ENCODE measurements at regions not wholly inside any gene's neighbourhood (a gene's known extent, or its start where the extent isn't known, plus 50 kb on each side); places are given as distances from the start of the nearest gene placed in this dataset.
"Not testable (repeated sequence)": the region's sequence is repeated elsewhere in the genome, so short reads cannot be mapped to it uniquely, and the experiment has no call there.

DNA sequence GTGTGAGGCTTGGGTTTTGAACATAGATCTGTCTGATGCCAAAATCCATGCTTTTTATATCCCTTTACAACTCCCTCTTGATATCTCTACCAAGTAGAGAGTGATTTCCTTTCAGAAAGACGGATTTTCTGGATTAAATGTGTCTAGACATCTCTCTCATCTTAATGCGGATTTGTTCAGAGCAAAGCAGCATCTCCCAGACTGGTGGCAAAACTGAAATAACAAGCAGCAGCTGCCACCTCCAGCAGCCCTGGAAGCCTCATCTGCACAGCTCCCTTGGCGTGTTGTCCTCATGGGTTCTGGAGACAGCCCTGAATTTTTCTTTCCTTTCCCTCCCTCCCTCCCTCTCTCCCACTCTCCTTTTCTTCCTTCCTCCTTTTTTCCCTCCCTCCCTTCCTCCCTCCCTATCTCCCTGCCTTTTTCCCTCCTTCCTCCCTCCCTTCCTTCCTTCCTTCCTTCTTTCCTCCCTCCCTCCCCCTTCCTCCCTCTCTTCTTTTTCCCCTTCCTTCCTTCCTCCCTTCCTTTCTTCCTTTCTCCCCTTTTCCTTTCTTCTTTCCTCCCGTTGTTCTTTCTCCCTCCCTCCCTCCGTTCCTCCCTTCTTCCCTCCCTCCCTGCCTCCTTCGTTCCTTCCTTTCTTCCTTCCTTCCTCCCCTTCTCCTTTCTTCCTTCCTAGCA, 639.9 kb downstream of the TYW1 start:
- DNase-seq = no peak
- intact Hi-C loops (cut with DNase I) = no loop called here

DNA sequence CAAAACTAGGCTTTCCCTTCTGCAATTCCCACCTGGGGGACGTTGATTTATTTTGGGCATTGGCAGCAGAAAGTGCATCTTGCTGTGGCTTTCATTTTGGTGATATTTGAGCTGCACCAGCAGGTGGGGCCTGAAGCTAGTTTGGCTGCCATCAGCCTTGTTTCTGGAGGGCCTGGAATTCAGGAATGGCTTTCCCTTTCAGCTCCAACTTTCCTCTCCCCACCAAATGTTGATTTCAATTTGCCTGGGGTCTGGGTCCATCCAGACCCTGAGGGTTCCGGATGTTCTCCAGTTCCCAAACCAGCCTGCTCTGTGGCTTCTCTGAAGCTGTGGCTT, 640.4 kb downstream of the TYW1 start:
- intact Hi-C loops (cut with DNase I) = no loop called here
- DNase-seq = peak in 5 of 42 donors; percentile 9 to 29 (median 12)

DNA sequence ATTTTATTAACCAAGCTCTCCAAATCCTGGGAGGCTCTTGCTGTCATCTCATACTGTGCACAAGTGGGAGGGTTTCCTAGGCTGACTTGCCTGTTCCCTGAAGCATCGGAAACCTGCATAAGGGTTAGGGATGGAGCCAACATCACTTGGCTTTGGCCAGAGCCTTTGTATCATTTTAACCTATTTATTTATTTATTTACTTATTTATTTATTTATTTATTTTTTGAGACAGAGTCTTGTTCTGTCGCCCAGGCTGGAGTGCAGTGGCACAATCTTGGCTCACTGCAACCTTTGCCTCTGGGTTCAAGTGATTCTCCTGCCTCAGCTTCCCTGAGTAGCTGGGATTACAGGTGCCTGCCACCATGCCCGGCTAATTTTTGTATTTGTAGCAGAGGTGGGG, 645.9 kb downstream of the TYW1 start:
- intact Hi-C loops (cut with DNase I); DNase-seq: not testable (repeated sequence)

DNA sequence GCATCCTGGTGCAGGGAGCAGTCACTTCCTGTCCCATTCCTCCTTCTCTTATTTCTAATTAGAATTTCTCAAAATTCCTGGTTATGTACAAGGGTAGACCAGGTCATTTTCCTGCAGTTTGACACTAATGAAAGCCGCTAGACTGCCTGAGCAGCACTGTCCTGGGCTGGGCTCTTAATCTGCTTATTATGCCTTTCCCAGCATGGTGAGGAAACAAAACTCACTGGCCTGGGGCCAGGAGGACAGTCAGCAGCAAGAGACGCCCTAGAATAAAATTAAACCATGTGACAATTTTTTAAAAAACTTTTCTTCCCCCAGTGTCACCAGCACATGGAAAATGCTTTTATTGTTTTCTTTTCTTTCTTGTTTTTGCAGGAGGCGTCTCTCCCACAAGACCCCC, 647.5 kb downstream of the TYW1 start:
- intact Hi-C loops (cut with DNase I) = no loop called here
- DNase-seq = no peak

DNA sequence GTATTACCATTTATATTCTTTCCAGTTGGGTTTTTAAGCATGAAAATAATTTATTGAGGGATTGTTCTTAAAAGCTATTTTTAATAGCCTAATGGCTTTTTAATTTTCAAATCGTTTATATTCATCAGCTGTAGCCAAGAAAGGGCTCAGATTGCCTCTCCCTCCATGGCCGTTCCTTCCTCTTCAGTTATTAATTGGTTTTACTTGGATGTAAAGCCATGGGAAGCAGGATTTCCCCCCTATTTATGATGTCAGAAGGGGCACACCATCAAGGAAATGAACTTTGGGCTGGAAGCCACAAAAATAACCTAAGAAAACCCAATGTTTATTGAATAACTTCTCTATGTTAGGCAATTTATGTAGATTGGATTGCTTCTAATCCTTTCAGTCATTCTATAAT, 656.3 kb downstream of the TYW1 start:
- intact Hi-C loops (cut with DNase I) = no loop called here

DNA sequence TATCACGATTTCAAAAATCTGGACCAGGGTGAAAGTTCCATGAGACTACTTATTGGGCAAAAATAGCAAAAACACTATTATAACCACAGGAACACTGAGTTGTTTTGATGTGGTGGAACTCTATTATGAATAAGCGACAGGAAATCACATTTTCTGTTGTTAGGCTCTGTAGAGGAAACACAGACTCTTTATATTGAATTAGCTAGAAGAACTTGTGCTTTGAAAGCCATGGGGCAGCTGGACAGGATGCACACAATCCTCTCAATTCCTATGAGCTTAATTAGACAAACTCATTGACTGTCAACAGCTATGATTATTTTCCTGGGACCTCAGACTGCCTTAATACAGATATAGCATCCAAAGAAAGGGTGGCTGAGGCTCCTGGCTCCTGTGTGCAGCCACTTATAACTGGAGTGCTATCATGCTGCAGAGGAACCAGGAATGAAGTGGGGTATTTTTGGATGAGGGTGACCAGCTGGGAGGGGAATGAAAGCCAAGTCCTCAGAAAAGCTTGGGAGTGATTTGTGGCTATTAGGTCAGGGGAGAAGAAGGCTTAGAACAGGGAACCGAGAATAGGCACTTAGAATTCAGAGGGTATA, 657.3 kb downstream of the TYW1 start:
- peak in 1 of 42 donors; percentile 36 for DNase-seq

More for the DNA sequence above, 656.3 kb downstream of the TYW1 start:
- DNase-seq = no peak

DNA sequence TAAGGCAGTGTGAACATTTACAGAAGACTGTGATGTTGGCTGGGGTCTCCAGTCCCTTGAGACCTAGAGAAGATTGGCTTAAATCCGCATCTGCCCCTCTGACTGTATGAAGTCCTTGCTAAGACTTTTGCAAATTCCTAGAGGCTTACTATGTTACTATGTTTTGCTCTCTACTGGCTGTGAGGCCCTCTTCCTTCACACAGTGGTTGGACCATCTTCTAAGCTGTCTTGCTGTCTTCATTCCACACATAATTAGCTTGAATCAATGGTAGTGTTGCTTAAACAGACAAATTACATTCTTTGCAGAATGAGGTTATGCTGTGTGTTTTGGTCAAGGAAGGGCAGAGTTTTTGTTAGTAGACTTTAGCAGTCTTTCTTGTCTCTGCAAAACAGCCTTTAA, 658.0 kb downstream of the TYW1 start:
- intact Hi-C loops (cut with DNase I) = no loop called here
- DNase-seq = no peak

More for the DNA sequence above, 657.3 kb downstream of the TYW1 start:
- intact Hi-C loops (cut with DNase I) = no loop called here

DNA sequence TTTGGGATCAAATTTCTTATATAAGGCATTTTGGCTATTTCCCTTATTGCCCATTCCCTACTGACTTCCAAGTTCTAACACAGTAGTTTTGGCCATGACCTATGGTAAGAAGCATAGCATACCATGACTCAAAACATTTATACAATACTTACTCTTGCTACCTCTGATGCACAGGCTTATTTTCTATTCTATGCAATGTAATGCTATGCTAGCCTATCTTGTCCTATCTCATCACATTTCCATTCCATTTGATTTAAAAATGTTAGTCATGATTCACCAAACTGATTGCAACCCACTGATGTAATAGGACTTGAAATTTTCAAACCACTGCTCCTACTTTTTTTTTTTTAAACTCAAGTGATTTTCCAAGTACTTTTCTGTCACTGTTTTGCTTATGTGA, 658.5 kb downstream of the TYW1 start:
- no peak for DNase-seq
- intact Hi-C loops (cut with DNase I) = no loop called here

DNA sequence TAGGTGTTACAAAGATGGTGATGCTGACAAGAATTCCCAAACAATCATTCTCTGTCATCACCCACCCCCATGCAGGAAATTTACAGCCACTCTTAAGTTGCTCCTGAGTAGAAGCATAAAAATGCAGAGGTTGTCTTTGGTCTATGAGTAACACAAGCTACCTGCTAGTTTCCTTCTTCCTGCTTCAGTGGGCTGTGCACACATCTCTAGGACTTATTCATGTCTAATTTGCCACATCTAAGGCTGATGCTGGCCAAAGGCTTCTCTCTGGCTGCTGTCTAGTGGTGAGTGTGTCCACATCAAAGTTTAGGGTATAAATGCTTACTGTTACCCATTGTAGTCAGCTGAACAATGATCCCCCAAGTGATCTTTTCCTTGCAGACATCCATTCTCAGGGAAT, 662.5 kb downstream of the TYW1 start:
- peak in 1 of 42 donors; percentile 9 for DNase-seq

DNA sequence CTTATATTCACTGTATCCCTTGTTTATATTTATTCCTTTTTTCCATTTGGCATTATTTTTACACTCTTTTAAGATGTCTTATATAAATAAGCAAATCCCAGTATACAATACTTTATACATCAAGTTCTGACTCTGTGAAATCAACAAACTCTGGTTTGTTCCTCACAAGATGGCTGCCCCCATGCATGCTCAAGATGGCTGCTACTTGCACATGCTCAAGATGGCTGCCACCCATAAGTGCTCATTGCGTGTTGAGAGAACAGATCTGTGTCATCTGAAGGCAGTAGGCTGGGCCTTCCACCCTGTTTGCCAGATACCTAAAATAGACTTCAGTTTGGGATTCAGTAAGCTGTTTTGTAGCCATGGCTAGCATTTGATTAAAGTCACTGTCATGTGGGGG, 666.2 kb downstream of the TYW1 start:
- intact Hi-C loops (cut with DNase I) = no loop called here
- DNase-seq = peak in 2 of 42 donors; percentile 11 to 20

More for the DNA sequence above, 662.5 kb downstream of the TYW1 start:
- intact Hi-C loops (cut with DNase I) = no loop called here

DNA sequence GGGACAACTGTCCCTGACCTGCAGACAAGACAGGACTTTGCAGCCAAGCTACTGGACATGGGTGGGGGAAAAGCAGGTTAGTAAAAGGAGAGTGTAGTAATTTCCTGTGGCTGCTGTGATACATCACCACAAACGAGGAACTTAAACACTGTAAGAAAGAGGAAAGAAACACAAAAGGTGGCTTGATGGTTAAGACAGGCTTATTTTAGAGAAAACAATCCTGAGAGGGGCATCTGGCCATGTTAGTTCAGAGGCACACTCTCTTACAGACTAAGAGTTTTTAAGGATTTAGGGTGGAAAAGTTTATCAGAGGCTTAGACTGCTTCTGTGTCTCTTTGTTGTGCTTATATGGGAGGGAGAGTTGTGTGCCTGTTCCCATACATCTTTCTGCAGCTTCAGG, 667.0 kb downstream of the TYW1 start:
- intact Hi-C loops (cut with DNase I) = no loop called here
- no peak for DNase-seq

DNA sequence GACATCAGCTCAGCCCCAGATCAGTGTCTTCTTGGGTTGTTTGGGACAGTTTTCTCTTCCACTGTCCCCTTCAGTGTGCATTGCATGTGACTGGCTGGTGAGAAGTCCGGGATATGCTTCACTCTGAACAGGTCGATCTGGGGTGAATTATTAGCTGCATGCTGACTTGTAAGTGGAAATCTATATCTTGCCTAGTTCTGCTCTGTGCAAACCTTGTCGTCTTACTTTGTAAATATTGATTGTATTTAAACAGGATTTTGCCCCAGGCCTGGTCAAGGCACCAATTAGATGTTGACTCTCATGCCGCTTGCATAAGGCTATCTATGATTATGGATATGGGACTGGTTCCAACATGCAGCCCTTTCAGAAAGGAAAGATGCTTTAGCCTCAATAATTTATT, 669.7 kb downstream of the TYW1 start:
- DNase-seq; intact Hi-C loops (cut with DNase I): not testable (repeated sequence)

DNA sequence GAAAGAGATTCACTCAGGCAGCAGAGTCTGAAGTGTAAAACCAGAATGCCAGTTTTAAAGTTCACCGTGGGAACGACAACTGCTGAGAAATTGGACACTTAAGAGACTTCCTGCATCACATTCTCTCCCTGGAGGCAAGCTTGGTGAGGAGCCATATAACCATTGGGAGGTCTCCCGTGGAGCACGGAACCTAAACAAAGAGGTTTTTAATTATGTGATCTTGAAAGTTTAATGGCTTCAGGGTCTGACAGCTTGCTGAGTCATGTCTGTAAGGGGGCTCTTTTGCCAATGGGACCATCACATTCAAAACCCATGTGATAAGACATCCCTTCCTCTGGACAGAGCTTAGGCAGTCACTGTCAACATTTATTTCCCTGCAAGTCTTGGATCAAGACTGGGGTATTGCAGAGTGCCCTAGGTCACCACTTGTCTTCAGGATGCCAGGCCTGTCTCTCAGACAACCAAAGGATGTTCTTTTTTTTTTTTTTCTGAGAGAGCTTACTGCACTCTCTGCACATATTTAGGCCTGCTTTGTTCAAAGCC, 674.4 kb downstream of the TYW1 start:
- intact Hi-C loops (cut with DNase I) = no loop called here
- DNase-seq = no peak

DNA sequence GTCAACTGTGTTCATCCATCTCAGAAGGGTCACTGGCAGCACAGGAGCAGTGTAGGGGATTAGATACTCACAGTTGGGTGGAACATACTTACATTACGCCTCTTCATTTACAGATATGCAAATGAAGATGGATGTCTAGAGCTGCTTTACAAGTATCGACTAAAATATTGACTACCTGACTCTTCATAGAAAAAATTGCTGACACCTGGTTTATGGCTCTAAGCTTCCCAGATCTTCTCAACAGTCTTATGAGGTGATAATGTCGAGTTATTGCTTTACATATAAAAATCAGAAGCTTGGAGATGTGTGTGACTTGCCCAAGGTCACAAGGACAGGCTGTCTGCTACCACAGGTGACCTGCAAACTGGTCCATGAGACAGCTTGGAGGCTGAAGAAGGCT, 677.2 kb downstream of the TYW1 start:
- DNase-seq = no peak
- intact Hi-C loops (cut with DNase I) = no loop called here

DNA sequence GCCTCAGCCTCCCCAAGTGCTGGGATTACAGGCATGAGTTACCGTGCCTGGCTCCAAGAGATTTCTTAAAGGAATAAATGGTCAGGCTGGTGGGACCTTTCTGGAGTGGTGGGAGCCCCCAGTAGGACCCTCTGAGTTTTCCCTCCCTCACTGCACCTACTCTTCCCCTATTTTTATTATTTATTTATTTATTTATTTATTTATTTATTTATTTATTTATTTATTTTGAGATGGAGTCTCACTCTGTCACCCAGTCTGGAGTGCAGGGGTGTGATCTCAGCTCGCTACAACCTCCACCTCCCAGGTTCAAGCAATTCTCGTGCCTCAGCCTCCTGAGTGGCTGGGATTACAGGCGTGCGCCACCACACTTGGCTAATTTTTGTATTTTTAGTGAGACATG, 678.2 kb downstream of the TYW1 start:
- intact Hi-C loops (cut with DNase I); DNase-seq: not testable (repeated sequence)

DNA sequence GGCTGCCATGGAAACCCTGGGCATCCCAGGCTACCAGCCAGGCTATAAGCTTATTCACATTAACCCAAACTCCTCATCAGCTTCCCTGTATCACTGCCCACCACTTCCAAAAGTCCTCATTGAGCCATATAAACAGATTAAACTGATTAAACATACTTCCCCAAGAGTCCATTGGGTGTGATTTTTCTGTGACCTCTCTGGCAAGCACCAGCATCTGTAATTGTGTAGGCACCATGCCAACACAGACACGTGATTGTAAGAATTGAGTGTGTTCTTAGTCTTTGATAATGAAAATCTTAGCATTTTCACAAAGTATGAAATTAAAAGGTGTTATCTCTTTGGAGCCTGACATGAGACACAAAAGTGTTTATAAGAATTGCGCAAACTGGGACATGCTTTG, 679.3 kb downstream of the TYW1 start:
- no peak for DNase-seq
- intact Hi-C loops (cut with DNase I) = no loop called here

DNA sequence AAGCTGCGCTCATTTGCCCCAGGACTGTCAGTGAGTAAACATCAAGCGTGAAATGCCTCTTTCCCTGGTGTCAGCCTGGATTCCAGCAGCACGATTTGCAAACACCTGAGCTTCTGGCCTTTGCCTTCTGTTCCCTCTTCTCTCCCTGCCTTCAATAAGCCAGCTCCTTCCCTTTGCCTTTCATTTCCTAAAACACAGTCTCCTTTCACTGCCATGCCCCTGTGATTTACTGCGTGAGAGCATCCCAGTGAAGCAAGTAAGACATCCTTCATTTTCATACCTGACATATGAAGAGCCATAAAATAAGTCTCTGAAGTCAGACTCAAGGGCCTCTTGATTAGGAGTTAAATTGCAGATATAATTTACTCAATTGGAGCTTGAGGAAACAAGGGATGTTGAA, 681.8 kb downstream of the TYW1 start:
- no peak for DNase-seq

DNA sequence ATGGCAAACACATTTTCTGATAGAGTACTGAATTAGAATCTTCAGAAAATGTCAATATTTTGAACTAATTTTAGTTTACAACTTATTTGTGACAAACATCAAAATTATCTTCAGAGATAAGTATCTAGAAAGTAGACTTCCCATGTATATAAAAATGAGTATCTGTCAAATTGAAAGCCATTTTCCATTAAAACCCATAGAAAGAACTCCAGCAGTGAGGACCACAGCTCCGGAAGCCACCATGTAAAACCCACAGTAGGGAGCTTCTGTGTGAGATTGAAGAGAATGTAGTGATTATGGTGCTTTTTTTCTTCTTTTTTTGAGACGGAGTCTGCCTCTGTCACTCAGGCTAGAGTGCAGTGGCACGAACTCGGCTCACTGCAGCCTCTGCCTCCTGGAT, 687.0 kb downstream of the TYW1 start:
- DNase-seq = no peak
- intact Hi-C loops (cut with DNase I) = no loop called here

More for the DNA sequence above, 681.8 kb downstream of the TYW1 start:
- intact Hi-C loops (cut with DNase I) = no loop called here

DNA sequence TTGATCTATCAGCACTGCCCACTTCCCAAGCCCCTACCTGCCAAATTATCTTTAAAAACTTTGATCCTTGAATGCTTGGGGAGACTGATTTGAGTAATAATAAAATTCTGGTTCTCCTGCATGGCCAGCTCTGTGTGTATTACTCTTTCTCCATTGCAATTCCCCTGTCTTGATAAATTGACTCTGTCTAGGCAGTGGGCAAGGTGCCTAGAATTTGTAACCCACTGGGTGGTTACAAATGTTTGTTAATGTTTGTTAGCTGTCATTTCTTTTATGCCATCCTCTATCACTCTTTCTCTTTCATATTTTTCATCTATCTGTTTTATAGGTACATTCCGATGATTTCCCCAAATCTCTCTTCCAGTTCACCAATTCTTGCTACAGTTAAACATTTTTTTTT, 694.1 kb downstream of the TYW1 start:
- DNase-seq = no peak
- intact Hi-C loops (cut with DNase I) = no loop called here

DNA sequence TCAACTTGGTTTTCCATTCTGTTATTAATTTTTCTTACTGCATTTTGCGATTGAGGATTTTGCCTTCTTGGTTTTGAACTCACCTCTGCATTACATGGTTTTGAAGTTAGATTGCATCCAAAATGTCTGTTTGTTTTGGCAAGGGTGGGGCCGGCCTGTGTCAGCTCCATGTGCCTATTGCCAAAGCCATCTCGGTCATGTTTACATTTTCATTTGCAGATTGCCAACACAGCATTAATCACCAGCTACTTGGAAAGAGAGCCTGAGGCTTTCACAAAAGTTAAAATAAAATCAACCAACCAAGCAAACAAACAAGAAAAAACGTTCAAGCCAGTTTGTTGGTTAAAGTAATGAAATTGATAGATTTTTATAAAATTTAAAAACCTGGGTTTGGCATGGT, 695.8 kb downstream of the TYW1 start:
- intact Hi-C loops (cut with DNase I) = no loop called here

DNA sequence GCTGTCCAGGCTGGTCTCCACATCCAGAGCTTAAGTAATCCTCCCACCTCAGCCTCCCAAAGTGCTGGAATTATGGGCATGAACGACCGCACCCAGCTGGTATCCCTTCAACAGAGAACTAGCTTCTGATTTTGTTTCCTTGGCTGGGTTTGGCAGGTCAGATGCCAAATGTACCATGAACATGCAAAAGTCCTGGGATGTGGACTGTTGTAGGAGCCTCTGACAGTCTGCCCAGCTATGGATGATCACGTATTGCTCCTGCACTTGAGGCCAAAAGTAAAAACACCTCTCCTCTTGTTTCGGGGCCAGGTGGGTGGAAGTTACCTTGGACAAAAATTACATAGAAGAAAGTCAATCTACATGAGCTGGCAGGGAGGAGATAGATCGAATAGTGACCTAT, 699.5 kb downstream of the TYW1 start:
- intact Hi-C loops (cut with DNase I) = no loop called here
- DNase-seq = no peak

More for the DNA sequence above, 695.8 kb downstream of the TYW1 start:
- no peak for DNase-seq

All from head of caudate nucleus (tissue), 42 donors.